ENCODE measurements at regions not wholly inside any gene's neighbourhood (a gene's known extent, or its start where the extent isn't known, plus 50 kb on each side); places are given as distances from the start of the nearest gene placed in this dataset.
"Not testable (repeated sequence)": the region's sequence is repeated elsewhere in the genome, so short reads cannot be mapped to it uniquely, and the experiment has no call there.

- peak; percentile 99 for DNase-seq (ENCODE audit: low read depth)
- TF ChIP-seq CTCF (IDR thresholded peaks at IDR 0.05; ENCODE audit: insufficient read depth, low read depth, low read length): no peak
- H3K36me3 ChIP-seq (ENCODE audit: control insufficient read depth, insufficient read depth, low read length): no peaks in the 10 kb centered on the region
- CTCF ChIA-PET: interaction anchor here (0.7 kb wide), 1 partner anchor 9 kb away, joined by 4 read pairs; no protein-coding TSS in a partner anchor
- H3K27me3 ChIP-seq (ENCODE audit: control insufficient read depth, insufficient read depth, low read length): no peaks in the 10 kb centered on the region
- POLR2A ChIA-PET: no interaction called here
- peak overlapping the region; percentile 19; the same call in 1 of the 2 replicates for H3K4me3 ChIP-seq (ENCODE audit: low read depth, low read length)
Measured at GRCh38 chr10:4241724-4242345, 456.8 kb upstream of the KLF6 start.

- Histone ChIP-seq H3K27me3 (ENCODE audit: control insufficient read depth, insufficient read depth, low read length) (no peaks in the 10 kb centered on the region), H3K4me3 (ENCODE audit: low read depth, low read length) (no peak overlapping the region), H3K36me3 (ENCODE audit: control insufficient read depth, insufficient read depth, low read length) (no peaks in the 10 kb centered on the region)
- DNase-seq (ENCODE audit: low read depth): peak; percentile 68
- POLR2A ChIA-PET: no interaction called here
- CTCF ChIA-PET: no interaction called here
- TF ChIP-seq CTCF (IDR thresholded peaks at IDR 0.05; ENCODE audit: insufficient read depth, low read depth, low read length): no peak
Measured at GRCh38 chr10:4240608-4241197, 455.7 kb upstream of the KLF6 start.

GRCh38 chr10:4239186-4239585 is 454.2 kb upstream of the KLF6 start:
- H3K27me3 ChIP-seq (ENCODE audit: control insufficient read depth, insufficient read depth, low read length): no peaks in the 10 kb centered on the region
- no peak for TF ChIP-seq CTCF (IDR thresholded peaks at IDR 0.05; ENCODE audit: insufficient read depth, low read depth, low read length)
- ChIA-PET CTCF (no interaction called here), POLR2A (interaction anchor here (0.6 kb wide), 1 partner anchor 192 kb away, joined by 3 read pairs; no protein-coding TSS in a partner anchor)
- no peaks in the 10 kb centered on the region for H3K36me3 ChIP-seq (ENCODE audit: control insufficient read depth, insufficient read depth, low read length)
- no peak overlapping the region for H3K4me3 ChIP-seq (ENCODE audit: low read depth, low read length)
- DNase-seq (ENCODE audit: low read depth): no peak

GRCh38 chr10:4236905-4237304 is 451.9 kb upstream of the KLF6 start:
- DNase-seq (ENCODE audit: low read depth); H3K4me3 ChIP-seq (ENCODE audit: low read depth, low read length); H3K27me3 ChIP-seq (ENCODE audit: control insufficient read depth, insufficient read depth, low read length); H3K36me3 ChIP-seq (ENCODE audit: control insufficient read depth, insufficient read depth, low read length); POLR2A ChIA-PET: not testable (repeated sequence)
- CTCF ChIA-PET: interaction anchor here (0.5 to 0.9 kb wide), 3 partner anchors 92 to 530 kb away, joined by 3 to 4 read pairs (median 3); no protein-coding TSS in a partner anchor

DNA sequence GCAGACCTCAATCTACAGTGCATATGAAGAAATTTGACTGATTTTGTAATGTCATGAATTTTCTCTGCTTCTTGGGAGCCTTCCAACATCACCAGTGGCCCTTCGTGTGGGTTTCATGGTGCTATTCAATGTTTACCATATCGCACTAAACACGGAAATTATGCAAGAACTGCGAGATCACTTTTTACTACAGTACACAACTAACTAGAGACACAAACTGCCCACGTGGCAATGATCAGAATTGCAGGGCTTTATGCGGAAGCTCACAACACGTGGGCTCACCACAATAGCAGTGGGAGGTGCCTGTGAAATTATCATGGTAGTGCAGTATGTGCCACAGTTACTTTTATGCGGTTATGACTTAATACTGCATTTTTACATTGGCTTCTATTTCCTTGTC is 449.7 kb upstream of the KLF6 start:
- H3K27me3 ChIP-seq (ENCODE audit: control insufficient read depth, insufficient read depth, low read length): no peaks in the 10 kb centered on the region
- POLR2A ChIA-PET: no interaction called here
- no peak for DNase-seq (ENCODE audit: low read depth)
- CTCF ChIA-PET: interaction anchor here (0.6 to 1.3 kb wide), 4 partner anchors 8 to 519 kb away, joined by 3 read pairs; no protein-coding TSS in a partner anchor
- no peaks in the 10 kb centered on the region for H3K36me3 ChIP-seq (ENCODE audit: control insufficient read depth, insufficient read depth, low read length)
- no peak for TF ChIP-seq CTCF (IDR thresholded peaks at IDR 0.05; ENCODE audit: insufficient read depth, low read depth, low read length)
- H3K4me3 ChIP-seq (ENCODE audit: low read depth, low read length): no peak overlapping the region
